Uterus (tissue), 2 donors: ENCODE measurements at regions not wholly inside any gene's neighbourhood (a gene's known extent, or its start where the extent isn't known, plus 50 kb on each side); places are given as distances from the start of the nearest gene placed in this dataset.

Source experiments
- CTCF ChIP-seq, 4 experiments: fragments of 200-600 bp in 2 of 4; fragments of 450-650 bp in 2 of 4; sonication (generic) in 2 of 4; IDR thresholded peaks; one replicate each; pipeline ENCODE4 v1.5.1; 2016 to 2019; ENCODE audit warnings: antibody characterized with exemption in 4 of 4, mild to moderate bottlenecking in 2 of 4, moderate library complexity in 1 of 4
- POLR2A ChIP-seq, 2 donors: fragments of 450-650 bp; IDR thresholded peaks; one replicate each; pipeline ENCODE4 v1.6.1; 2016; ENCODE audit warnings: antibody characterized with exemption in 2 of 2, mild to moderate bottlenecking in 1 of 2, moderate library complexity in 1 of 2

- TF ChIP-seq CTCF (IDR thresholded peaks at IDR 0.05) = no peak
- TF ChIP-seq POLR2A (IDR thresholded peaks at IDR 0.05) = no peak
These were observed 323.8 kb downstream of the BCAT1 start for GRCh38 chr12:24625103-24625502.
